NCI-H82 treated with DMSO at 0.1 percent for 48 hours (cell line): ENCODE measurements at regions not wholly inside any gene's neighbourhood (a gene's known extent, or its start where the extent isn't known, plus 50 kb on each side); places are given as distances from the start of the nearest gene placed in this dataset.

Experiments
- DNase-seq: peaks from one replicate; lab custom pipeline; 2025; ENCODE audit not compliant: unreplicated experiment; lab: John Stamatoyannopoulos, UW

DNA sequence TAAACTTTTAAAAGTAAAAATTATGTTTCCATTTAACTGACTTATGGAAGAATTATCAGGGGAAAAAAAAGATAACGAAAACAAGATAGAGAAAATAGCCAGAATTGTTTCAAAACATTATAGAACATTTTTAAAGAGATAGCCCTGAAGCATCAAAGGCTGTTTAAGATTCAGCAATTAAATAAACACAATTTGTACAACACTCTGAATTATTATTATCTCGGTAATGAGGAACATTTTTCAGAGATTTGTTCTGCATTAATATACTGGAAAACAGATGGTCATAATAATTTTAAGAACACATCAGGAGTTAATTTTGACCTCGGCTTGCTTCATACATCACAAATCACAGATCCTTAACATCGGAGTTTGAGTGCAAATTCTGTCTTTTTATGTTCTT lies 643.8 kb downstream of the SORCS1 start:
- DNase-seq = no peak

DNA sequence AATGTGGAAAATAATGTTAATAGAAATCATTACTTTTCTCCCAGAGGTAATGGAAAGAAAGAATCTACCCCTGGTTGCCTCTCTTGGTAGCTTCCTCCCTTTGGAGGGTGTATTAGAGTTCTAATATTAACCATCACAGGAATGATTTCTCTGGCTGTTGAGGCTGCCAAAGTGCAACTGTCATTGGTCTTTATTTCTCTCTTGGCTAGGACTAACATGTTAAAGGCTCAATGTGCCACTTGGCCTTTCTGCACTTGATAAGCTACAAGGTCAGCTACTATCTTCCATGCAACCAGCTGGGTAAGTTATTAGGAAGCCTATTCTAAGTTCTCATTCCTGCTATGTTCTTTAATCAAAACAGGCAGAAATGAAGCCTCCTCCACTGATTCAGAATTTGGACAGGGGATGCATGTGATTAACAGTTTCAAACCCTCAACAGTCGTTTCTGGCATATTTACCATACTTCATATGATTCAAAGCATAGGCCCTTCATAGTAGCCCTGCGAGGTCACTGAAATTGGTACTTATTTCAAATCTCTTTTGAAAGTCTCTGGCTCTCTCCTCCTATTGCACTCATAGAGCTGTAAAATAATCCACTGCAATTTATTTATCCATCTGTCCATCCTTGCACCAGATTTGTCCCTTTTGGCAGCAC lies 645.0 kb downstream of the SORCS1 start:
- no peak for DNase-seq

DNA sequence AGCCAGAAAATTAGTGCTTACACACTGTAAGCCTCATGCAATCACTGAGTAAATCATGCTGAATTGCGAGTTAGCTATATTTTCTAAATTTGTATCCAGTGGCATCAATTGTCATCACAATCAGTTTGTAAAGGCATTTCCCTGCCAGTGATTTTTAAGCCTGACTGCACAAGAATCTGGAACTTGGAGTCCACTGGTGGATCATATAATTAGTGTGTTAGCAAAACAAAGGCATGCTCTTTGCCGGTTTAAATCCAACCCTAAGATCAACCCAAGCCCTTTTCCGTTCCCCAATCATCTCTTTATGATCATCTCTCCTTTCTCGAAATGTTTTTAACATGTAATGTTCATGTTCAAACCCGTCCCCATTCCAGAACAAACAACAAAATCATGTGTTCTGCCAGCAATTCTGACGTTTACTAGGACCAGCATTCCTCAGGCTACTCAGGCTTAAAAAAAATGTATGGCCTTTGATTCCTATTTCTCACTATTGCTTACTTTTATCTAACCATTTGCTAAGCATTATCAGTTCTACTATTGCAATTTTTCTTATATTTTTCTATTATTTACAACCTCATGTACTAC lies 649.2 kb downstream of the SORCS1 start:
- DNase-seq = no peak

DNA sequence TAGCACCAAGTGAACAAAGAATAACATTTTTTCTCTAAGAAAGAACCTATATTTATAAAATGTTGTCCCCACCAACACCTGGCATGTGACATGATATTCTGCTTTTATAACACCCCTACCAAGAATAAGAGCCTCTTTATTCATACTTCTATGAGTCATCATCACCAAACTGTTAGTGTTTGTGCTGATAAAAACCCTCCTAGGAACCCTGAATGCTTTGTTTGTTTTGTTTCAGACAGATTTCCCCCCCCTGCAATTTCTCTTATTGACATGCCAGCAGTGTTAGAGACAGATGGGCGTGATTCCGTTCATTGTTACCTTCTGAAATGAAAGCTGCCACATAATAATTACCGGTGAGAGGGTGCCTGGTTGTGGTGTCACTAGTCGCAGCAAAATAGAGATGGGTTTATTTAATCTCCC lies 651.1 kb downstream of the SORCS1 start:
- no peak for DNase-seq

DNA sequence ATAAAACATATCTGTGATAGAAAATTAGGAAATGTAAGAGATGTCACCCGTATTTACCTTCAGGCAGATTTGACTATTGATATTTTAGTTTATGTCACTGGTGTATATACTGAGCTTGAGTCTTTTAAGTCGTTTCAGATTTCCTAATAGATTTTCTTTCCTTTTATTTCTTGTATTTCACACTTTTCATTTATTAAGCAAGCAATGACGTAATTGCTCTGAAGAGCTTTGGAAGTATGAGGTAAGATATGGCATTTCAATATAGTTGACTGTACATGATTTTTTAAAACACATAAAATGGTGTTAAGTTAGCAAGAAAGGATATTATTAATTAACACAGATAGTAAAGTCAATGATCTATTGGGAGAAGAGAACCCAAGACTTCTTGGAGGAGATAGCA lies 652.6 kb downstream of the SORCS1 start:
- DNase-seq = no peak

DNA sequence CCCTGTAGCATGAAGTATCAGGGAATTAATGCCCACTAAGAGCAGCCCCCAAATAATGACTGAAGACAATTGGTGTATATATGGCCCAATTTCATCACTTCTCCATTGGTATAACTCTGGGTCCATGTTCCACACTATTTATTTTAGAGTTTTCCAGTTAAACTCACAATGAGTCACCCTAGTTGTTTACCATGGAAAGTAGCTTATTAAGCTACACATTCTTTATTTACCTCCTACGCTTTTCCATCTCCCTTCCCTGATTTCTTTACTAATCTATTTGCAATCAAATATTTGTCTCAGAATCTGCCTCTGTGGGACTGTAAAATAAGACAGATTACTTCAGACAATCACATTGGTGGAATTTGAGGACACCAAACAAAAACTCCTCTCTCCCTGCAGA lies 655.6 kb downstream of the SORCS1 start:
- no peak for DNase-seq

DNA sequence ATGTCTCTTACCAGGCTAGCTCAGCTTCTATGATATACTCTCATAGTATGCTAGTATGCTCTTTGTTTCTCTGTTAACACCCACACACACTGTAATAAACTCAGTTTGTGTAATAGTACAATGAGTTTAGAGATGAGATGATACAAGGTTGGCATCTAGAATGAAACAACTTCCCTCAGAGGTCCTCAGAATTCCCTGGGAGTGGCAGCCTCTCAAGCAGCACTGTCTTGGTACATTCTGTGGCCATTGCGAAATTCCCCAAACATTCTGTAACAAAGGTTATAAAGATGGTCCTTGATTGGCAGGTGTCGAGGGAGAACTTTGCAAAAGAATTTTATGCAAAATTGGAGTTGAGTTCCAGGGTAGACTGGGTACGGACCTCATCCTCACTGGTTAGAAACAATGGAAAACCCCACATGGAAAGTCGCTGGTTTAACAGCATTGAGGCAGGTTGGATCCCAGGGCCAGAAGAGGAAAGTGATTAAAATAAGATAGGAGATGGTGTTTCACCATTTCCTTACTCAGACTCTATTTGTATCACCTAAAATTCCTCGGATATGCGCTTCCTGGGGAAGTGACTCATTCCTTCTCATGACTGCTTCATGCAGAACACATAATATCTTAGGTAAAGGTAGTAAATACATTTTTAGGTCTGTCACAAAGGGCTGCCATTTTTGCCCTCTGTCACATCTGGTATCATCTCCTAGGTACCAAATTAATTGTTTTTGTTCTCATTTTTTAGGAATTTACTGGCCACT lies 657.8 kb downstream of the SORCS1 start:
- DNase-seq = no peak

DNA sequence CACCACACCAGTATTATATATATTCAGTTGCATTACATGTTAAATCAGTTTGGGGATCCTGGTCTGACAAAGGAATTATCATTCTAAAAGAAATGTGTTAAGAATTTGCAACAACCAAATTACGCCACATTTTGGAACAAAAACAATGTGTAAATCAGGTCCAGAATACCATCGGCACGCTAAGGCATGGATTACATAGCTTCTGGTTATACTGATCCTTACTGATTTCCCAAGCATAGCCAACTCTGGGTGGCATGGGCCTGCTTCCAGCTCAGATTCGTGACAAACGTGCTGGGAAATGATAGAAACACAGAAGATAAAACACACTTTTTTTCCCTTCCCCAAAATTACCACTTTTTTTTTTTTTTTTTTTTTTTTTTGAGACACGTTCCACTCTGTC lies 660.0 kb downstream of the SORCS1 start:
- DNase-seq = no peak

DNA sequence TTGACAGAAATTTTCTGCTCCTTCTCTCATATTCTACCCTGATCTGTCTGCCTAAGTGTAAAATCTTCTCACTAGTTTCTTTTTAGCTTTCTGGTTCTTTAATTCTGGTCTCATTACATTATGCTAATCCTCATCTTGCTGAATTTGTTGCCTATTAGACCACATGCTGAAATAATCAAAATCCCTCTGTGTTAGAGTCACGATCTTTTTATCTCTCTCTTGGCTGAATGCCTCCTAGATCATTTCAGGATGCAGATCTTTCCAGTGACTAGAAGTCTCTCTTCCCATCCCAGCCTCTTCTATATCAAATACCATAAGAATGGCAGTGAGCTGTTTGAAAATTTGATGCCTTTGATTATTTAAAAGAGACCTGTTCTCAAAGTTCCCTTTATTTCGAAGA lies 661.9 kb downstream of the SORCS1 start:
- no peak for DNase-seq

DNA sequence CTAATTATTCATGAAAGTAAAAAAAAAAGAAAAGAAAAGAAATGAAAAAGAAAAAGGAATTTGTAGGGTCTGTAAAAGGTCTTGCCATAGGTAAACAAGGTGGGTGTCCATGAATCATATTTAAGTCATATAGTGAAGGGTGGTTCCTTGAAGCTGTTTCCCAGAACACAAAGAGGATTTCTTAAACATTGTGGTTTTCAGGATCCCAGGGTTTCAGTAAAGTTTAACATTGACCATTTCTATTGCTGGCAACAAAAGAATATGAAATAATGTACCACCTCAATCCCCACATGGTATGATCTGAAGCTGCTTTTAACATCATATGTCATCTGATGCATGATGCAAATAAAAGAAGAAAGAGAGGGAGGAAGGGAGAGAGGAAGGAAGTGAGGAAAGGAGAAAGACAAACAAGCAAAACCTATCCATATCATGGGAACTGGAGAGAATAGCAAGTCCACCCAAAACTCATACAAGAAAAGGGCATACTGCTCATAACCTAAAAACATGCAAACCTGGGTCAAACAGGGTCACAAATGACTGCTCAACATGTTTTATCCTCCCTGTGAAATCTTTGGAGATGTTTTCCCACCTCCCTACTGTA lies 663.5 kb downstream of the SORCS1 start:
- DNase-seq = no peak

DNA sequence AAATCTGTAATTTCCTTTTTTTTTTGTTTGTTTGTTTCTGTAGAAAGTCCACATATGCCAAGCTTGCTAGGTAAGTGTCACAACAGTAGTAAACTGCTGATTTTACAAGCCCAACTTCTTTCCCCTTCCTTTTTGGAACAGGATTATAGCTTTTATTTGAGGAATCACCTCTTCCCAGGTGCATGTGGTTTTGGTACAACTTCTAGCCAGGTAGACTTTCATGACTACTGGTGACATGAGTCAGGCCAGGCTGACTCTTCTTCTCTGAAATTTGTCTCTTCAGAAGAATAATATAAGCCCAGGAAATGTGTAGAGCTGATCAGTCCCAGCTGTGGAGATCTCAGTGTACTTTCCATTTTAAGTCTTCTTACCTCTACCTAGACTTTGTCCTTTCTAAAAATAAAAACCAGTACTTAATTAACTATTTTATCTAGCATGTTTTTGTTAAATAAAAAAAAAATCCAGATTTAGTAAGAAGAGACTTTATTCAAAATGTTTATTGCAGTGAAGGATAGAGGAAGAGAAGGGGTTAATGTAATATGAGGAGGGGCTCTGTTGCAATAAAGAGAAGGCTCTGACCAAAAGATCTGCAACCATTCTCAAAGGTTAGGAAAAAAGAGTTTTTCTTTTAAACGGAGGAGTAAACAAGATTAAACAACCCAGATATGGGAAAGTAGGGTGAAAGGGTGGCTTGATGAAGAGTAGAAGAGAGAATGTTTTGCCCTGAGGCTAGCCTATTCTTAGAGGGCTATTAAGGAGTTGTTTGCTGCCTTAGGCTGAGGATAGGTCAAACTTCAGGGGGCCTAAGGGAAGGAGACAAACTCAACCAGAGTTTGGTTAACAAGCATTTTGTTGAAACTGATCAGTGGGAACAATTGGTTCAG lies 664.2 kb downstream of the SORCS1 start:
- no peak for DNase-seq

DNA sequence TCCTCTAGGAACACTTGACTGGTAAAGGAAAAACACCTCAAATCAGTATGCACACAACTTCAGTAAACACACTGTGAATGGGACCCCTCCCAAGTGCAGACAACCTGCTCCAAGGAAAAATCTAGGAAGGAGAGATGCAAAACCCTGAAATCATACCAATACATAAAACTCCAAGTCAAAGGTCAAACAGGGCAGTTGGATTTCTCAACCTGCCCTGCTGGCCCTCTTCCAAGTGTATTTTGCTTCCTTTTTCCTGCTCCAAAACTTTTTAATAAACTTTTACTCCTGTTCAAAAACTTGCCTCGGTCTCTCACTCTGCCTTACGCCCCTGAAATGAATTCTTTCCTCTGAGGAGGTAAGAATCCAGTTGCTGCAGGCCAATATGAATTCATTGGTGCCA lies 665.1 kb downstream of the SORCS1 start:
- DNase-seq = no peak

DNA sequence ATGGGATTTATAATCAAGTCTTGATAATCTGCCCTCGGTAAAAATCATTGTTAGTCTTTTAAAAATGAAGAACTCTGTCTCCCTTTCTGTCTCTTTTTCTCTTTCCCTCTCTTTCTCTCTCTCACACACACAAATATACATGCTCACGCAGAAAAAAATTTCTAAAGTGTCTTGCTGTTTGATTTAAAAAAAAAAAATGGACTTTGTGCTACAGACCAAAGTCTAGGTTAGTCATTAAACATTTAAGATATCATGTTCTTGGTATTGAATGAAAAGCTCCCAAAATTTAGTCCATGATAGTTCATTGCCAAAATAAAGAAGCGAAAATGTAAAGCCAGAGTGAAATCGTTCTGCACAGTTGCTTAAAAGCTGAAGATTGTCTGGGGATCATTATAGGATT lies 665.8 kb downstream of the SORCS1 start:
- no peak for DNase-seq

DNA sequence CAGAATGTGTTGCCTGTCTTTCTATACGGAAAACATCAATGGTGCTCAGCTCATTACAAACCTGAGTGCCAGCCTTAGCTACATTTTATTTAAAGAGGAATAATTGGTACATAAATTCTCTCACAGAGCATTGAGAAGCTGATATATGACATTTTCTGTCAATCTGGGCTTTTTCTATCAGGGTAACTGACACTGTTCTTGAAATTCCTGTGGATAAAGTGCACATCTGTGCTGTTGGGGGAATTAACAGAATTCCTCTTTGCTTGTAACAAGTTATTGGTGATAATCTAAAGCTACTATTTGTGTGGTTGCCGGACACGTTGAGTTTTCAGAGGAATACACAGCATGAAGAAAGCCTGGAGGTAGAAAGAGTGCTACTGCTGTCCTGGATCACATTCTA lies 668.6 kb downstream of the SORCS1 start:
- no peak for DNase-seq

DNA sequence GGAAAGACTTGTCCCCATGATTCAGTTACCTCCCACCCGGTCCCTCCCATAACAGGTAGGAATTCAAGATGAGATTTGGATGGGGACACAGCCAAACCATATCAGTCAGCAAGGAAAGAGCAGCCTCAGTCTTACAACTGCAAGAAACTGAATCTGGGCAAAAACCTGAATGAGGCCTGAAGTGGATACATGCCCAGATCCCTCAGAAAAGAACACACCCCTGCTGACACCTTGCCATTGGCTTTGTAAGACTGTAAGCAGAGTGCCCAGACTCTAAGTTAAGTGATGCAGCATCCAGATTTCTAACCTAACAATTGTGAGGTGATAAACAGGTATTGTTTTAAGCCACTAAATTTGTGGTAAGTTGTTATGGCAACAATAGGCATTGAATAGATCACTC lies 670.8 kb downstream of the SORCS1 start:
- DNase-seq = no peak

DNA sequence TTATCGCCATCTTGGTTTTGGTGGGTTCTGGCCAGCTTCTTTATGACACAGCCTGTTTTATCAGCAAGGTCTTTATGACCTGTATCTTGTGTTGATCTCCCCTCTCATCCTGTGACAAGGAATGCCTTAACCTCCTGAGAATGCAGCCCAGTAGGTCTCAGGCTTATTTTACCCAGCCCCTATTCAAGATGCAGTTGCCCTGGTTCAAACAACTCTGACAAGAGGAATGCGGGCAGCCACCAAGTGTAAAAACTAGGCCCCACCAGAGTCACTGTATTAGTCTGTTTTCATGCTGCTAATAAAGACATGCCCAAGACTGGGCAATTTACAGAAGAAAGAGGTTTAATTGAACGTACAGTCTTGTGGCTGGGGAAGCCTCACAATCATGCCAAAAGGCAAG lies 671.3 kb downstream of the SORCS1 start:
- no peak for DNase-seq

DNA sequence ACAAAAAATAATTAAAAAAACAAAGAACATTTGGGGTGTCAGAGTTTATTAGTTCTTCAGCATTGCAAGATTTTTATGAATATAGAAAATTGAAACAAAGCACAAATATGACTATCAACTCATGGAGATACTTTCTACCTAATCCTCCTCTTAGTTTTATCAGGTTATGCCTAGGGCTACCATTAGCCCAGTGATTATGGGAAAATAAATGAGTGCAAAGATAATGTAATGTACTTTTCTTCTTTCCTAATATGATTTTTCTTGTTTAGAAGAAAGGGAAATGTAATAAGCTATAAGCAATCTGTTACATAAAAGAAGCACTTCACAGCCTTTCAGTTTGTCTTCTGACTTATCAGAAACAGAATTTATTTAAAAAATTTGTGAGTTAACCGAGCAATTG lies 676.8 kb downstream of the SORCS1 start:
- no peak for DNase-seq

DNA sequence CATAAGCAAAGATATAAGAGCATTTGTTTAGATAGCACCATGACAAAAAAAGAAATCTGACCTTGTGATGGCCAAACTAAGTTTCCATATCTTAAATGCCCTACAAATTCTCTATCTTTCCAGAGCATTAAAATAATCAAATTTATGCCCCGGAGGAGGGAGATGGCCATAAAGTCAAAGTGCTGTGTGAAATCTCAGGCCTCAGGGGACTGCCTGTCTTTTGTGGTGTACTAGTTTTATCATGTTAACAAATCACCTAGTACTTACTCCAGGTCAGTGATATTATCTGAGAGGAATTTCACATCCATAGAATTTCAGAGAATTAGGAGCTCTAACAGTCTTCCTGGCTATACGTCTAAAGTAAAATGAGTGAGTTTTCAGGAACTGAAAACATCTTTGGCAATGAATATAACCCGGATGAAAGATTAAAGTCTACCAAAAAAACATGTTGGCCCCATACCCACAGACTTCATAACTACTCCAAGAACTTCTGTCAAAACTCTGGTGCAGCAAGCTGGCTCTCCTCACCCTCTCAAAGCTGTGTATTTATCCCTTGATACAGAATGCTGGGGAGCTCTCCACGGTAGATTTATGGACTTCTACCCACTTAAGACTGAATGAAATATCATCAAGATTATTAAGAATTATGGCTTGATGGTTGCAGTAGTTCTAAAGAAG lies 682.8 kb downstream of the SORCS1 start:
- DNase-seq = no peak

DNA sequence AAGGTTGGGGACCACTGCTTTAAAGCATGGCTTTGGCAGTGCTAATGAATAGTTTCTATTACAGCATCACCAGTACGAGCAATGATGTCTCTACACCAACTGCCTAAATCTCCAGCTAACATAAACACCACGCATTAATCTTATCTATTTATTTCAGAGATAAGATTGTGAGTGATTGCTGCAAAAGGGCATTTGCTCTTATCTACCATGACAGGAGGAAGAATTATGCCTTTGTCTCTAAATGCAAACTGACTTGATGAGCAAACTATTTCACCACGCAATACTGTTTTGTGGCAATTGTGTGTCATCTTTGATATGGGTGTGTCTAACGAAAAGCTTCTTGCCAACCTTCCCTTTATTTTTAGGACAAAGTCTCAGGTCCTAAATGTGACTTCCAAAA lies 684.9 kb downstream of the SORCS1 start:
- no peak for DNase-seq

DNA sequence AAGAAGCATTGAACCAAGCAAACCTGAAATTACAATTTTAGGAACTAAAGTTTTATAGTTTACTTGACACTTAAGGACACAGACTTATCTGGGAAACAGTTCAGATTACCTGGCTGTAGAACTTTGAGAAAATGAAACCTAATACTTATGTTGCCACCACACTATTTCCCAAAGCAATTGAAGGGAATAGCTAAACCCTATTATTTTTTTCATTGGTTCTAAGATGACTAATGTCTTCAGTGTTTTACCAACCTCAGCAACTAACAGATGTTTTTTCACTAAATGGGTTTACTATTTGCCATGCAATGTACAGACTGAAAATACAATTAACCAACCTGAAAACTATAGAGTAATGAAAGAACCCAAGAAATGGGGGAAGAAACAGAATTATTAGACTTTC lies 689.6 kb downstream of the SORCS1 start:
- DNase-seq = no peak
